ENCODE measurements at regions not wholly inside any gene's neighbourhood (a gene's known extent, or its start where the extent isn't known, plus 50 kb on each side); places are given as distances from the start of the nearest gene placed in this dataset.

GRCh38 chr4:123480706-123481418 is 84.3 kb downstream of the SPRY1 start:
- H3K36me3 Mint-ChIP-seq = no peaks in the 10 kb centered on the region
- H3K9me3 Mint-ChIP-seq = peaks cover 5% of the 10 kb centered on the region
- H3K27me3 Mint-ChIP-seq = no peaks in the 10 kb centered on the region
- no peak for DNase-seq (ENCODE audit: extremely low spot score, unreplicated experiment)
- TF ChIP-seq, protein P1, sequence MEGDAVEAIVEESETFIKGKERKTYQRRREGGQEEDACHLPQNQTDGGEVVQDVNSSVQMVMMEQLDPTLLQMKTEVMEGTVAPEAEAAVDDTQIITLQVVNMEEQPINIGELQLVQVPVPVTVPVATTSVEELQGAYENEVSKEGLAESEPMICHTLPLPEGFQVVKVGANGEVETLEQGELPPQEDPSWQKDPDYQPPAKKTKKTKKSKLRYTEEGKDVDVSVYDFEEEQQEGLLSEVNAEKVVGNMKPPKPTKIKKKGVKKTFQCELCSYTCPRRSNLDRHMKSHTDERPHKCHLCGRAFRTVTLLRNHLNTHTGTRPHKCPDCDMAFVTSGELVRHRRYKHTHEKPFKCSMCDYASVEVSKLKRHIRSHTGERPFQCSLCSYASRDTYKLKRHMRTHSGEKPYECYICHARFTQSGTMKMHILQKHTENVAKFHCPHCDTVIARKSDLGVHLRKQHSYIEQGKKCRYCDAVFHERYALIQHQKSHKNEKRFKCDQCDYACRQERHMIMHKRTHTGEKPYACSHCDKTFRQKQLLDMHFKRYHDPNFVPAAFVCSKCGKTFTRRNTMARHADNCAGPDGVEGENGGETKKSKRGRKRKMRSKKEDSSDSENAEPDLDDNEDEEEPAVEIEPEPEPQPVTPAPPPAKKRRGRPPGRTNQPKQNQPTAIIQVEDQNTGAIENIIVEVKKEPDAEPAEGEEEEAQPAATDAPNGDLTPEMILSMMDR (conservative IDR thresholded peaks at IDR 0.05) = no peak
- H3K4me1 Mint-ChIP-seq (ENCODE audit: unreplicated experiment) = peaks cover 29% of the 10 kb centered on the region
- peak overlapping the region; percentile 10 for H3K27ac Mint-ChIP-seq
- no peak overlapping the region for H3K4me3 Mint-ChIP-seq

GRCh38 chr4:123481717-123482116 is 85.1 kb downstream of the SPRY1 start:
- Mint-ChIP-seq H3K36me3 (no peaks in the 10 kb centered on the region), H3K9me3 (peaks cover under 1% of the 10 kb centered on the region), H3K4me1 (ENCODE audit: unreplicated experiment) (peaks cover 32% of the 10 kb centered on the region), H3K27ac (peak overlapping the region; percentile 16), H3K4me3 (no peak overlapping the region), H3K27me3 (no peaks in the 10 kb centered on the region)
- TF ChIP-seq, protein P1 (conservative IDR thresholded peaks at IDR 0.05) = no peak
- DNase-seq (ENCODE audit: extremely low spot score, unreplicated experiment) = no peak

- no peaks in the 10 kb centered on the region for H3K36me3 Mint-ChIP-seq
- no peaks in the 10 kb centered on the region for H3K9me3 Mint-ChIP-seq
- H3K4me1 Mint-ChIP-seq (ENCODE audit: unreplicated experiment) = peaks cover 17% of the 10 kb centered on the region
- H3K4me3 Mint-ChIP-seq = no peak overlapping the region
- no peak for DNase-seq (ENCODE audit: extremely low spot score, unreplicated experiment)
- no peak overlapping the region for H3K27ac Mint-ChIP-seq
- H3K27me3 Mint-ChIP-seq = no peaks in the 10 kb centered on the region
- TF ChIP-seq, protein P1 (conservative IDR thresholded peaks at IDR 0.05) = no peak
These were observed 87.8 kb downstream of the SPRY1 start for GRCh38 chr4:123484291-123484926.

GRCh38 chr4:123485601-123486000 is 89.0 kb downstream of the SPRY1 start:
- H3K36me3 Mint-ChIP-seq = no peaks in the 10 kb centered on the region
- TF ChIP-seq, protein P1 (conservative IDR thresholded peaks at IDR 0.05) = no peak
- peaks cover 16% of the 10 kb centered on the region for H3K4me1 Mint-ChIP-seq (ENCODE audit: unreplicated experiment)
- DNase-seq (ENCODE audit: extremely low spot score, unreplicated experiment) = no peak
- no peaks in the 10 kb centered on the region for H3K27me3 Mint-ChIP-seq
- no peak overlapping the region for H3K4me3 Mint-ChIP-seq
- H3K27ac Mint-ChIP-seq = no peak overlapping the region
- no peaks in the 10 kb centered on the region for H3K9me3 Mint-ChIP-seq

DNA sequence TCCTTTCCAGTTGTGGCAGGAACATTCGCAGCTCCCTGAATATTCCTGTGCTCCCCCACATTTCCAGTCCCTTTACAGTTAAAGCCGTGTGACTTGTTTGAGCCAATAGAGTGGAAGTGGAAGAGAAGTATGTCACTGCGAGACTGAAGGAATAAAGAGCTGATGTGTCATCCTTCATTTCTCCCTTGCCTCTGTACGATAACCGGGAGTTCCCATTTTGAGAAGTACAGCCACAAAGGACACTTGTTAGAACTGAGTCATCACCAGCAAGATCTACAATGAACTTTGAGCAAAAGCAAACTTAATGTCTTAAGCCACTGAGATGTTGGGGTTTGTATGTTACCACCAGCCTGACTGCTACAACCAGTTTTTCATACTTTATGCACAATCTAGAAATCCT is 92.3 kb downstream of the SPRY1 start:
- Mint-ChIP-seq H3K36me3 (no peaks in the 10 kb centered on the region), H3K27ac (peak overlapping the region; percentile 2), H3K4me1 (ENCODE audit: unreplicated experiment) (peaks cover 16% of the 10 kb centered on the region), H3K27me3 (no peaks in the 10 kb centered on the region), H3K4me3 (no peak overlapping the region), H3K9me3 (no peaks in the 10 kb centered on the region)
- DNase-seq (ENCODE audit: extremely low spot score, unreplicated experiment) = no peak
- TF ChIP-seq, protein P1 (conservative IDR thresholded peaks at IDR 0.05) = no peak
